D721Med (cell line): ENCODE measurements at regions not wholly inside any gene's neighbourhood (a gene's known extent, or its start where the extent isn't known, plus 50 kb on each side); places are given as distances from the start of the nearest gene placed in this dataset.
"Not testable (repeated sequence)": the region's sequence is repeated elsewhere in the genome, so short reads cannot be mapped to it uniquely, and the experiment has no call there.

Experiments
- DNase-seq: peaks from one replicate; pipeline ENCODE4 v3.0.0; 2011; ENCODE audit warnings: low spot score; ENCODE audit not compliant: insufficient read length
- FAIRE-seq: peaks from 2 replicates; lab custom pipeline; 2011; peaks lifted over from hg19 to GRCh38; lab: Jason Lieb, UNC
- TF ChIP-seq, protein P1 (sequence below): IDR thresholded peaks from 2 replicates; pipeline ENCODE4 v1.5.1; 2012; ENCODE audit warnings: mild to moderate bottlenecking, control low read depth; ENCODE audit not compliant: insufficient read depth; ENCODE audit errors: missing control alignments

DNA sequence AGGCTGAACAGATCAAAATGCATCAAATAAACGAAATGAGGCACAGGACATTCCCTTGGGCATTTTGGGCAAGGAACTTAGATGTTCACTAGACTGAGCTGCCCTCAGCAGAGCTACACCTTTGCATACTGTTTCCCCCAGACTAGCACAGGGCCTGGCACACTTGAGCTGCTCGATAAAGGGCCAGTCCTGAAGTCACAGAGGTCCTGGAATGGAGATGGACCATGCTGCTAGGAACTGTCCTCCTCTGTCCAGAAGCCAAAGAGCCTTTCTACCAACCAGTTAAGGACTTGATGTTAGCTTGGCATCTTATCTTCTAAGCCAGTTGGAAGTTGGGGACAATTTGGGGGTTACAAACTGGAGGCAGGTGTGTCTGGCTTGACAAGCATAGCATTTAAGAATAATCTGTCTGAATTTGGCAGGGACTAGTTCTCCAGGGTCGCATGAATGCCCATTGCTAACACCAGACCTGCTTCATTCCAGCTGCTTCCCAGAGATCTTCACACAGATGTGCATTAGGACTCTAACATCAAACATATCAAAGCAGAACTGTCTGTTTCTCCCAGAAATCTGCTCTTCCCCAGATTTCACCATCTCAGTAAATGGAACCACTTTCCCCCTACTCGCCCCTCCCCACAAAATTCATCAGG, 152.2 kb upstream of the PDE1C start:
- TF ChIP-seq, protein P1, sequence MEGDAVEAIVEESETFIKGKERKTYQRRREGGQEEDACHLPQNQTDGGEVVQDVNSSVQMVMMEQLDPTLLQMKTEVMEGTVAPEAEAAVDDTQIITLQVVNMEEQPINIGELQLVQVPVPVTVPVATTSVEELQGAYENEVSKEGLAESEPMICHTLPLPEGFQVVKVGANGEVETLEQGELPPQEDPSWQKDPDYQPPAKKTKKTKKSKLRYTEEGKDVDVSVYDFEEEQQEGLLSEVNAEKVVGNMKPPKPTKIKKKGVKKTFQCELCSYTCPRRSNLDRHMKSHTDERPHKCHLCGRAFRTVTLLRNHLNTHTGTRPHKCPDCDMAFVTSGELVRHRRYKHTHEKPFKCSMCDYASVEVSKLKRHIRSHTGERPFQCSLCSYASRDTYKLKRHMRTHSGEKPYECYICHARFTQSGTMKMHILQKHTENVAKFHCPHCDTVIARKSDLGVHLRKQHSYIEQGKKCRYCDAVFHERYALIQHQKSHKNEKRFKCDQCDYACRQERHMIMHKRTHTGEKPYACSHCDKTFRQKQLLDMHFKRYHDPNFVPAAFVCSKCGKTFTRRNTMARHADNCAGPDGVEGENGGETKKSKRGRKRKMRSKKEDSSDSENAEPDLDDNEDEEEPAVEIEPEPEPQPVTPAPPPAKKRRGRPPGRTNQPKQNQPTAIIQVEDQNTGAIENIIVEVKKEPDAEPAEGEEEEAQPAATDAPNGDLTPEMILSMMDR: no peak
- DNase-seq (no peak), FAIRE-seq (no peak)

DNA sequence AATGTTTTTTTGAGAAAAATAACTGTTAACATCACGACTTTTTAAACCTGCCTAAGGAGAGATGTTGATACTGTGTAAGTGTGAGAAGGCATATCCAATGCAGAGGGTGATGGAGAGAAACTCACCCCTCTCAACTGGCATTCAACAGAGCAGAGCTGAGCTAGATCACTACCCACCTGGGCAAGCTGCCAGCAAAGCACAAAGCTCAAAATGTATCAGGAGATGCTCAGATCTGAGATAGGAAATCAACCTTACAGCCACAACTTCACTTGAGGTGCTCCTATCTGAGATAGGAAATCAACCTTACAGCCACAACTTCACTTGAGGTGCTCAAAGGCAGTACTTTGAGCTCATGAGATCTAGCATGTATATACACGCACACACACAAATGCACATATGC, 151.5 kb upstream of the PDE1C start:
- FAIRE-seq: no peak

DNA sequence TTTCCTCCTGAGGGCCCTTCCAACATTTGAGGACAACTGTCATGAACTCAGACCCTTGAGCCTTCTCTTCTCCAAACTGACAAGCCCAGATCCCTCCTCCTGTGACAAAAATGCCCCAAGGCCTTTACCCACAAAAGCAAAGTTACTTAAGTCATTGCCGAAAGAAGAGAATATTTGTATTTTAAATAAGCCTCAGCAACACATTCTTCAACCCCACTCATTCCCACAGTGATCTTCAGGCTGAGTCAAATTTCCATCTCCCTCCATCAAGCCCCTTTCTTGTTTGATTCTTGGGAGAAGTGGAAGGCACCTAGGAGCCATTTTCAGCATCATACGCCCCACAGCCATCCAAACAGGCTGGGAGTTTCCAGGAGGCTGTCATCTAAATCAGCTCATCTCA, 150.8 kb upstream of the PDE1C start:
- TF ChIP-seq, protein P1: no peak
- DNase-seq: no peak
- FAIRE-seq: no peak

More for the DNA sequence above, 151.5 kb upstream of the PDE1C start:
- no peak for DNase-seq
- TF ChIP-seq, protein P1: no peak

DNA sequence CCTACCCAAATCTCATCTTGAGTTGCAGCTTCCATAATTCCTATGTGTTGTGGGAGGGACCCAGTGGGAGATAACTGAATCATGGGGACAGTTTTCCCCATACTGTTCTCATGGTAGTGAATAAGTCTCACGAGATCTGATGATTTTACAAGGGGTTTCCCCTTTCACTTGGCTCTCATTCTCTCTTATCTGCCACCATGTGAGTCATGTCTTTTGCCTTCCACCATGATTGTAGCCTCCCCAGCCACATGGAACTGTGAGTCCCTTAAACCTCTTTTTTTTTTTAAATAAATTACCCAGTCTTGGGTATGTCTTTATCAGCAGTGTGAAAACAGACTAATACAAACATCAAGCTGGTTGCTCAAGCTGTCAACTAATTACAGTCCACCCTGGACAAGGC, 149.6 kb upstream of the PDE1C start:
- DNase-seq, FAIRE-seq: not testable (repeated sequence)

DNA sequence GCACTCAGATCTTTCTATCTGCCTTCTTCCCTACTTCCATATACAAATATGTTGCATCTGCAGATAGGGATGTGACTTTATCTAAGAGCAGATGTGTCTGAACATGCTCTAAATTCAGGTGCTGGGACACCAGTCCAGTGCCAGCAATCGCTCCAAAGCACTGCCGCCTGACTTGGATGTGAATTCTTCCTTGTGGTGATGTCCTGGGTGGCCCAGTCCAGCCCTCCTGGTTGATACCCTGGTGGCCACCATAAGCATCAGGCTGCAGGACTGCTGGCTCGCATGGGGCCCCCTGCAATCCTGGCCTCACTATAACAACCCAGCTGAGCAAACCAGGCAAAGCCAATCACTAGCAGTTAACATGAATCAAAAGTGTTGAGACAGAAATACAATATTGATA, 149.2 kb upstream of the PDE1C start:
- DNase-seq (no peak), FAIRE-seq (no peak)
- TF ChIP-seq, protein P1: no peak

DNA sequence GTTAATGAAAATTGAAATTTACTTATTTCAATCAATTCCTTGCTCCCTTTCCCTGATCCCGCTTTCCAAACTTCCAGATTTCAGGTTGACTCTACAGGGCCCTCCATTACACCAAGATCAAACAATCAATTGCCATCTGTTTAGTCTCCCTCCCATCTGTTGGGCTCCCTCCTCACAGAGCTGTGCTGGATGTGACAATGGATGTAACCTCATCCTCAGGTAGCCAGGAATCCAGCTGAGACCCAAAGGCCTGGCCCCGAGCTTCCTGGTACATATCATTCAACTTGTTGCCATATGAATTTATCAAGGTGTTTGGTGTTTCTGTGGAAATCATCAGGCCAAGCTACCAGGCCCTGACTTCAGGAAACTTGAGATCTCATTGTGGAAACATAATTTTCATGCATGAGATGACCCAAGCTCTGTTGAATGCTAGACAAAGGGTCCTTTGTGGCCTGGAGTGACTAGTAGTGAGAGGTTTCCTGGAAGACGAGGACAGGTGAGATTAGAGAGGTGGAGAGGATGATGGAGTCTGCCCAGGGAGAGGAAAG, 148.6 kb upstream of the PDE1C start:
- FAIRE-seq (no peak), DNase-seq (no peak)
- TF ChIP-seq, protein P1: no peak

DNA sequence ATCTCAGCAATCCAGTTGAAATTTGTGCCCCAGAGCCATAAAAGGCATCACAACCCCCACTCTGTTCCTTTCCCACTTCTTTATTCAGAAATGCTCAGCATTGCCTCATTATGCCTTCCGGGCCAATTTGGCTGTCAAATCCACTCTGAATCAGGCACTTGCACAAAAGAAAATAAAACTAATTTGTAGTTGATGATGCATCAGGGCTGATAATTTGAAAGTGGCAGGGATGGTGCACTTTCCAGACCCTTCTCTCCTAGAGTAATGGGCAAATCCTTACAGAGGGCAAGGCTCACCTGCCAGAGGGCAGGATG, 147.9 kb upstream of the PDE1C start:
- DNase-seq (no peak), FAIRE-seq (no peak)
- TF ChIP-seq, protein P1: no peak
